GM18520 (cell line): ENCODE measurements at regions not wholly inside any gene's neighbourhood (a gene's known extent, or its start where the extent isn't known, plus 50 kb on each side); places are given as distances from the start of the nearest gene placed in this dataset.
"Not testable (repeated sequence)": the region's sequence is repeated elsewhere in the genome, so short reads cannot be mapped to it uniquely, and the experiment has no call there.

Source experiments
- ATAC-seq: cut with Tn5 transposase; IDR thresholded peaks from one replicate; pipeline ENCODE4 v1.9.1; 2021; ENCODE audit not compliant: unreplicated experiment

- no peak for ATAC-seq
Observed at GRCh38 chr1:219323426-219323825, 149.7 kb downstream of the LYPLAL1 start.

GRCh38 chr1:219322766-219323165 lies 149.1 kb downstream of the LYPLAL1 start:
- no peak for ATAC-seq

GRCh38 chr1:219320563-219320962 lies 146.9 kb downstream of the LYPLAL1 start:
- not testable (repeated sequence) for ATAC-seq

- ATAC-seq, result no peak
Observed at GRCh38 chr1:219318826-219319225, 145.1 kb downstream of the LYPLAL1 start.

- ATAC-seq, result no peak
Observed at GRCh38 chr1:219317762-219318353, 144.2 kb downstream of the LYPLAL1 start.

GRCh38 chr1:219316066-219316465 lies 142.4 kb downstream of the LYPLAL1 start:
- ATAC-seq, result no peak

- ATAC-seq, result no peak
Observed at GRCh38 chr1:219313961-219314360, 140.3 kb downstream of the LYPLAL1 start.

GRCh38 chr1:219312967-219313366 lies 139.3 kb downstream of the LYPLAL1 start:
- ATAC-seq, result no peak

- ATAC-seq, result no peak
Observed at GRCh38 chr1:219310181-219310728, 136.6 kb downstream of the LYPLAL1 start.

GRCh38 chr1:219308367-219308766 lies 134.7 kb downstream of the LYPLAL1 start:
- no peak for ATAC-seq

- no peak for ATAC-seq
Observed at GRCh38 chr1:219304227-219305226, 130.8 kb downstream of the LYPLAL1 start.

- no peak for ATAC-seq
Observed at GRCh38 chr1:219302697-219303096, 129.0 kb downstream of the LYPLAL1 start.

- ATAC-seq, result no peak
Observed at GRCh38 chr1:219299420-219299819, 125.7 kb downstream of the LYPLAL1 start.

GRCh38 chr1:219298571-219299148 lies 125.0 kb downstream of the LYPLAL1 start:
- no peak for ATAC-seq

GRCh38 chr1:219296430-219297355 lies 123.0 kb downstream of the LYPLAL1 start:
- ATAC-seq, result no peak

GRCh38 chr1:219294251-219294650 lies 120.6 kb downstream of the LYPLAL1 start:
- no peak for ATAC-seq

GRCh38 chr1:219293410-219293809 lies 119.7 kb downstream of the LYPLAL1 start:
- no peak for ATAC-seq

GRCh38 chr1:219292999-219293398 lies 119.3 kb downstream of the LYPLAL1 start:
- no peak for ATAC-seq

GRCh38 chr1:219292341-219292740 lies 118.7 kb downstream of the LYPLAL1 start:
- no peak for ATAC-seq

GRCh38 chr1:219289171-219289570 lies 115.5 kb downstream of the LYPLAL1 start:
- ATAC-seq, result no peak
